IMR-90 (cell line): ENCODE measurements at regions not wholly inside any gene's neighbourhood (a gene's known extent, or its start where the extent isn't known, plus 50 kb on each side); places are given as distances from the start of the nearest gene placed in this dataset.

Experiments used
- ATAC-seq: fragments of 200-7000 bp; cut with Tn5 transposase; 2 replicates; pipeline ENCODE4 v1.9.1; 2020; ENCODE audit warnings: low read depth, mild to moderate bottlenecking, moderate library complexity
- BruUV-seq: library from RNA; stranded (reverse); fragments of 400-500 nt; replicated peaks from 2 replicates; lab custom pipeline; 2021; lab: Mats Ljungman, UMichigan
- CTCF ChIA-PET: fragments of 300-600 bp; formaldehyde crosslinking; extraction: SDS; loops from one replicate; lab custom pipeline; 2021; ENCODE audit warnings: antibody characterized with exemption; lab: Yijun Ruan, JAX
- POLR2A ChIA-PET: fragments of 300-600 bp; sonication (Branson Sonifier 250); formaldehyde crosslinking; loops from one replicate; lab custom pipeline; 2022; ENCODE audit warnings: antibody characterized with exemption; ENCODE audit not compliant: unreplicated experiment; lab: Charles Lee
- DNase-seq: peaks from one replicate; pipeline ENCODE4 v3.0.0; 2013
- H2AFZ ChIP-seq: replicated peaks from 2 replicates; pipeline ENCODE3; 2013; ENCODE audit warnings: low read length, mild to moderate bottlenecking; ENCODE audit not compliant: poor library complexity
- H2AK5ac ChIP-seq: 2 replicates; pipeline ENCODE4 v1.6.1; 2013; ENCODE audit warnings: low read depth, low read length, inconsistent platforms
- H2AK9ac ChIP-seq: replicated peaks from 2 replicates; pipeline ENCODE3; 2013; ENCODE audit warnings: mild to moderate bottlenecking, low read depth, low read length, moderate library complexity; ENCODE audit not compliant: poor library complexity
- H2BK120ac ChIP-seq: 2 replicates; pipeline ENCODE4 v1.6.1; 2013; ENCODE audit warnings: low read depth, low read length, inconsistent platforms
- H2BK15ac ChIP-seq: 3 replicates; pipeline ENCODE4 v1.6.1; 2013; ENCODE audit warnings: low read depth, low read length, inconsistent platforms
- H2BK20ac ChIP-seq: 2 replicates; pipeline ENCODE4 v1.6.1; 2013; ENCODE audit warnings: low read depth, mild to moderate bottlenecking, inconsistent platforms, low read length, moderate library complexity
- H2BK5ac ChIP-seq: 2 replicates; pipeline ENCODE4 v1.6.1; 2013; ENCODE audit warnings: mild to moderate bottlenecking, low read depth, low read length, inconsistent platforms; ENCODE audit not compliant: poor library complexity, severe bottlenecking
- H3K14ac ChIP-seq: replicated peaks from 2 replicates; pipeline ENCODE4 v1.6.1; 2013; ENCODE audit warnings: low read depth, low read length, inconsistent platforms
- H3K18ac ChIP-seq: 2 replicates; pipeline ENCODE4 v1.6.1; 2013; ENCODE audit warnings: low read depth, low read length, control low read depth
- H3K23ac ChIP-seq: 2 replicates; pipeline ENCODE4 v1.6.1; 2013; ENCODE audit warnings: low read depth, low read length, inconsistent platforms
- H3K27ac ChIP-seq: 2 replicates; pipeline ENCODE4 v1.5.1; 2013; ENCODE audit warnings: mild to moderate bottlenecking, control low read depth, low read length; ENCODE audit not compliant: insufficient read depth
- H3K27me3 ChIP-seq: 2 replicates; pipeline ENCODE4 v1.6.1; 2013; ENCODE audit warnings: low read length; ENCODE audit not compliant: control insufficient read depth, insufficient read depth
- H3K36me3 ChIP-seq: 2 replicates; pipeline ENCODE4 v1.6.1; 2013; ENCODE audit warnings: low read length, mixed read lengths; ENCODE audit not compliant: control insufficient read depth, insufficient read depth
- H3K4ac ChIP-seq: 2 replicates; pipeline ENCODE4 v1.6.1; 2013; ENCODE audit warnings: low read depth, low read length, inconsistent platforms
- H3K4me1 ChIP-seq: 2 replicates; pipeline ENCODE4 v1.6.1; 2013; ENCODE audit warnings: low read length, mixed read lengths; ENCODE audit not compliant: control insufficient read depth, insufficient read depth
- H3K4me2 ChIP-seq: 2 replicates; pipeline ENCODE4 v1.6.1; 2013; ENCODE audit warnings: low read depth, mild to moderate bottlenecking, control low read depth, low read length, moderate library complexity
- H3K4me3 ChIP-seq: 2 replicates; pipeline ENCODE4 v1.5.1; 2013; ENCODE audit warnings: low read depth, mild to moderate bottlenecking, control low read depth, low read length, moderate library complexity; ENCODE audit not compliant: insufficient read depth
- H3K56ac ChIP-seq: 2 replicates; pipeline ENCODE4 v1.6.1; 2013; ENCODE audit warnings: low read length, inconsistent platforms; ENCODE audit not compliant: insufficient read depth; ENCODE audit errors: extremely low read depth
- H3K79me1 ChIP-seq, 2 experiments: 2 replicates each; pipeline ENCODE4 v1.6.1; 2013; ENCODE audit warnings: low read length in 2 of 2, inconsistent platforms in 1 of 2, low read depth in 1 of 2
- H3K9ac ChIP-seq: 2 replicates; pipeline ENCODE4 v1.6.1; 2013; ENCODE audit warnings: low read depth, low read length, control low read depth
- H3K9me1 ChIP-seq: 2 replicates; pipeline ENCODE4 v1.6.1; 2013; ENCODE audit warnings: low read length, inconsistent platforms; ENCODE audit not compliant: insufficient read depth
- H3K9me3 ChIP-seq: 2 replicates; pipeline ENCODE4 v1.6.1; 2013; ENCODE audit warnings: low read length; ENCODE audit not compliant: control insufficient read depth, insufficient read depth
- H4K20me1 ChIP-seq: 2 replicates; pipeline ENCODE4 v1.6.1; 2013; ENCODE audit warnings: low read length, inconsistent platforms; ENCODE audit not compliant: insufficient read depth
- H4K5ac ChIP-seq: 2 replicates; pipeline ENCODE4 v1.6.1; 2013; ENCODE audit warnings: mild to moderate bottlenecking, low read depth, low read length, control low read depth
- H4K8ac ChIP-seq, 2 experiments: 2 replicates each; pipeline ENCODE4 v1.6.1; 2013; ENCODE audit warnings: low read depth in 2 of 2, low read length in 2 of 2, control low read depth in 1 of 2, inconsistent platforms in 1 of 2
- H4K91ac ChIP-seq: 2 replicates; pipeline ENCODE4 v1.6.1; 2013; ENCODE audit warnings: low read depth, low read length, inconsistent platforms; ENCODE audit not compliant: insufficient read depth
- BHLHE40 ChIP-seq: fragments of 150-350 bp; IDR thresholded peaks from 2 replicates; pipeline ENCODE4 v1.6.1; 2016; ENCODE audit warnings: mild to moderate bottlenecking, low read depth, low read length
- CHD1 ChIP-seq: IDR thresholded peaks from 2 replicates; pipeline ENCODE4 v1.6.1; 2012; ENCODE audit warnings: low read depth, low read length, improper control_type of control experiment
- MAZ ChIP-seq: IDR thresholded peaks from 2 replicates; pipeline ENCODE4 v1.6.1; 2012; ENCODE audit warnings: low read depth, mild to moderate bottlenecking, low read length, improper control_type of control experiment, moderate library complexity, borderline replicate concordance
- POLR2A ChIP-seq: IDR thresholded peaks from 2 replicates; pipeline ENCODE4 v1.6.1; 2012; ENCODE audit warnings: mild to moderate bottlenecking, low read depth, low read length
- WGBS, 2 experiments: methylation state at CpG; one replicate each; pipeline versions ENCODE4 v1.1.5 to v1.1.7; 2013; ENCODE audit warnings: missing lambda C conversion rate in 2 of 2; ENCODE audit not compliant: insufficient read length in 1 of 2; ENCODE audit errors: extremely low coverage in 2 of 2; 5-methylcytosine and 5-hydroxymethylcytosine counted together
- dilution Hi-C: fragments of 300-500 bp; cut with HindIII; formaldehyde crosslinking; loops from one replicate; pipeline ENCODE4 v1.14.3; 2018; ENCODE audit warnings: low sequenced_read_pairs; ENCODE audit not compliant: unreplicated experiment
- in situ Hi-C: fragments of 300-500 bp; cut with MboI; formaldehyde crosslinking; loops from 3 replicates; pipeline ENCODE4 v1.14.3; 2019; ENCODE audit warnings: low sequenced_read_pairs, inconsistent platforms, mixed read lengths
- intact Hi-C: fragments of 100-400 bp; cut with micrococcal nuclease; formaldehyde crosslinking; loops from 2 replicates; pipeline ENCODE4 v1.10.0; 2022
- TF ChIP-seq, protein P1 (sequence below): conservative IDR thresholded peaks from 2 replicates; pipeline ENCODE4 v1.5.1; 2012; ENCODE audit warnings: mild to moderate bottlenecking, low read depth, low read length, improper control_type of control experiment

DNA sequence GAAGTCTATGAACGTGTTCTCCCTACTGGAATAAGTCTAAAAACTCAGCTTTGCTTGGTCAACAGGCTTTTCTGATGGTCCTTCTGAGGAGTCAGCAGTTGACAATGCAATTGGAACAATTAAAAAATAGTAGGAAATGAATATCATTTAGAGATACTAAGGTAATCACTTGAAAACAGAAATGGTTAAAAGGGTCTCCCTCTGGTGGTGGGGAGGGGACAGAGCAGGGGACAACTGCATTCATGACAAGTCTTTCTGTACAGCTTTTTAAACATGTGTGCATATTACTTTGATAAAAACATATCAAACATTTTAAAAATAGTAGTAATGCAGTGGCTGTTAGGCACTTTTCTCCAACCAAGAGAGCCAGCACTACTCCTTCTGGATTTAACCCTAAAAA, 119.9 kb upstream of the FHIT start:
- ChIA-PET POLR2A (no interaction called here), CTCF (interaction anchor here (1.1 kb wide), 1 partner anchor 259 kb away, joined by 3 read pairs; no protein-coding TSS in a partner anchor)
- intact Hi-C loops (no loop called here), in situ Hi-C loops (no loop called here), dilution Hi-C loops (no loop called here)
- H3K36me3 ChIP-seq, result no peaks in the 10 kb centered on the region
- no peak overlapping the region for H3K56ac ChIP-seq
- H3K23ac ChIP-seq, result no peak overlapping the region
- H3K9me3 ChIP-seq, result no peaks in the 10 kb centered on the region
- no peaks in the 10 kb centered on the region for H3K4me1 ChIP-seq
- H4K8ac ChIP-seq, result no peak overlapping the region
- no peak overlapping the region for H2BK15ac ChIP-seq
- no TSS peak for BruUV-seq
- no peak overlapping the region for H3K18ac ChIP-seq
- H2BK120ac ChIP-seq, result no peak overlapping the region
- no peak overlapping the region for H2AFZ ChIP-seq
- H3K27me3 ChIP-seq, result no peaks in the 10 kb centered on the region
- H3K9me1 ChIP-seq, result no peaks in the 10 kb centered on the region
- ATAC-seq, result no peak
- H3K27ac ChIP-seq, result no peak overlapping the region
- no peak for TF ChIP-seq BHLHE40
- no peak for TF ChIP-seq POLR2A
- TF ChIP-seq MAZ, result no peak
- TF ChIP-seq, protein P1, sequence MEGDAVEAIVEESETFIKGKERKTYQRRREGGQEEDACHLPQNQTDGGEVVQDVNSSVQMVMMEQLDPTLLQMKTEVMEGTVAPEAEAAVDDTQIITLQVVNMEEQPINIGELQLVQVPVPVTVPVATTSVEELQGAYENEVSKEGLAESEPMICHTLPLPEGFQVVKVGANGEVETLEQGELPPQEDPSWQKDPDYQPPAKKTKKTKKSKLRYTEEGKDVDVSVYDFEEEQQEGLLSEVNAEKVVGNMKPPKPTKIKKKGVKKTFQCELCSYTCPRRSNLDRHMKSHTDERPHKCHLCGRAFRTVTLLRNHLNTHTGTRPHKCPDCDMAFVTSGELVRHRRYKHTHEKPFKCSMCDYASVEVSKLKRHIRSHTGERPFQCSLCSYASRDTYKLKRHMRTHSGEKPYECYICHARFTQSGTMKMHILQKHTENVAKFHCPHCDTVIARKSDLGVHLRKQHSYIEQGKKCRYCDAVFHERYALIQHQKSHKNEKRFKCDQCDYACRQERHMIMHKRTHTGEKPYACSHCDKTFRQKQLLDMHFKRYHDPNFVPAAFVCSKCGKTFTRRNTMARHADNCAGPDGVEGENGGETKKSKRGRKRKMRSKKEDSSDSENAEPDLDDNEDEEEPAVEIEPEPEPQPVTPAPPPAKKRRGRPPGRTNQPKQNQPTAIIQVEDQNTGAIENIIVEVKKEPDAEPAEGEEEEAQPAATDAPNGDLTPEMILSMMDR, result peak; percentile 22; the same call in 1 of the 2 replicates
- TF ChIP-seq CHD1, result no peak
- no peak overlapping the region for H2BK20ac ChIP-seq
- no peak overlapping the region for H3K9ac ChIP-seq
- H3K4me3 ChIP-seq, result no peak overlapping the region
- H2AK9ac ChIP-seq, result no peak overlapping the region
- H3K14ac ChIP-seq, result no peak overlapping the region
- H4K5ac ChIP-seq, result no peak overlapping the region
- no peaks in the 10 kb centered on the region for H3K79me1 ChIP-seq
- no peak overlapping the region for H4K91ac ChIP-seq
- H2AK5ac ChIP-seq, result no peak overlapping the region
- H4K20me1 ChIP-seq, result no peaks in the 10 kb centered on the region
- DNase-seq, result no peak
- no CpG with 5 or more reads among the region's 1 CpG for WGBS, 2 experiments
- H3K4ac ChIP-seq, result no peak overlapping the region
- H2BK5ac ChIP-seq, result no peak overlapping the region
- H3K4me2 ChIP-seq, result no peak overlapping the region
